RWPE1 (cell line): ENCODE measurements at regions not wholly inside any gene's neighbourhood (a gene's known extent, or its start where the extent isn't known, plus 50 kb on each side); places are given as distances from the start of the nearest gene placed in this dataset.

Source experiments
- CTCF ChIA-PET: fragments of 350-600 bp; sonication (Branson Sonifier 250); formaldehyde crosslinking; extraction: SDS; loops from one replicate; lab custom pipeline; 2021; lab: Yijun Ruan, JAX
- POLR2A ChIA-PET: fragments of 400-600 bp; formaldehyde crosslinking; extraction: SDS; loops from one replicate; lab custom pipeline; 2020; ENCODE audit warnings: antibody characterized with exemption; ENCODE audit not compliant: low non-redundant PET; lab: Yijun Ruan, JAX
- DNase-seq: peaks from one replicate; pipeline ENCODE4 v3.0.0; 2012; ENCODE audit warnings: low spot score
- H3K27ac ChIP-seq: fragments of 450-650 bp; 2 replicates; pipeline ENCODE4 v1.5.1; 2017
- TF ChIP-seq, protein P1 (sequence below): fragments of 450-650 bp; conservative IDR thresholded peaks from 2 replicates; pipeline ENCODE4 v1.5.1; 2017; ENCODE audit warnings: low read depth, mild to moderate bottlenecking

DNA sequence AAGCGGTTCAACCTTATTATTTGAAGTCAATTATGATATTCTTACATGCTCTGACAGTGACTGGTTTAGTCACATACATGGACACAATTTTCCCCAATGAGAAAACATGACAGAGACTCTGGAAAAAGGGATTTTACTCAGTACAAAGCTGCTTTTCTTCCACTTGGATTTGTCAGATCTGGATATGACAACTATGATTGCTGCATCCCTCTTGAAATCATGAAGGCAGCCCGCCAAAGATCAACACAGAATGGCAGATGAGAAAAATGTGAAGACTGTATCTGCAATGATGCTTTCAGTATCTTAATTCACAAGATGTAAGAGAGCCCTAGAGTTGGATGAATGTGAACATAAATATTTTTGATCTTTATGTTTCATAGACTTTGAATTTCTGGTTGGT is 439.6 kb downstream of the CDH8 start:
- CTCF ChIA-PET = no interaction called here
- TF ChIP-seq, protein P1, sequence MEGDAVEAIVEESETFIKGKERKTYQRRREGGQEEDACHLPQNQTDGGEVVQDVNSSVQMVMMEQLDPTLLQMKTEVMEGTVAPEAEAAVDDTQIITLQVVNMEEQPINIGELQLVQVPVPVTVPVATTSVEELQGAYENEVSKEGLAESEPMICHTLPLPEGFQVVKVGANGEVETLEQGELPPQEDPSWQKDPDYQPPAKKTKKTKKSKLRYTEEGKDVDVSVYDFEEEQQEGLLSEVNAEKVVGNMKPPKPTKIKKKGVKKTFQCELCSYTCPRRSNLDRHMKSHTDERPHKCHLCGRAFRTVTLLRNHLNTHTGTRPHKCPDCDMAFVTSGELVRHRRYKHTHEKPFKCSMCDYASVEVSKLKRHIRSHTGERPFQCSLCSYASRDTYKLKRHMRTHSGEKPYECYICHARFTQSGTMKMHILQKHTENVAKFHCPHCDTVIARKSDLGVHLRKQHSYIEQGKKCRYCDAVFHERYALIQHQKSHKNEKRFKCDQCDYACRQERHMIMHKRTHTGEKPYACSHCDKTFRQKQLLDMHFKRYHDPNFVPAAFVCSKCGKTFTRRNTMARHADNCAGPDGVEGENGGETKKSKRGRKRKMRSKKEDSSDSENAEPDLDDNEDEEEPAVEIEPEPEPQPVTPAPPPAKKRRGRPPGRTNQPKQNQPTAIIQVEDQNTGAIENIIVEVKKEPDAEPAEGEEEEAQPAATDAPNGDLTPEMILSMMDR = no peak
- no peak for DNase-seq
- no peak overlapping the region for H3K27ac ChIP-seq
- POLR2A ChIA-PET = no interaction called here

DNA sequence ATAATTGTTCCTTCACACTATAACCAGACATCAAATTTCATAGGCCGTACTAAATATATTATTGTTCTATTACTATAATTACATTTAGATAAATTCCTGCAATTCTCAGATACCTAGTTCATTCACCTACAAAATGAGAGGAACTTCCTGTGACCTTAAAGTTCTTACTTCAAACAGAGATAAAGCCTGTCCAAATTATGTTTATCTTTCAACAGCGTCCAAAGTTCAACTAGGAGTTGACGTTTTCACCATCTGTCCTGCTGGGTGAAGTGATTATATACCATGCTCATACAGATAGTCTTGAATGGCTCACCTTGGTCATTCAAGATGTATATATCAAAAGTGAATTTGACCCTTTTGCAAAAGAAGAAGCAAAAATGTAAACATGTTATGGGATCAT is 440.6 kb downstream of the CDH8 start:
- POLR2A ChIA-PET = no interaction called here
- CTCF ChIA-PET = no interaction called here

DNA sequence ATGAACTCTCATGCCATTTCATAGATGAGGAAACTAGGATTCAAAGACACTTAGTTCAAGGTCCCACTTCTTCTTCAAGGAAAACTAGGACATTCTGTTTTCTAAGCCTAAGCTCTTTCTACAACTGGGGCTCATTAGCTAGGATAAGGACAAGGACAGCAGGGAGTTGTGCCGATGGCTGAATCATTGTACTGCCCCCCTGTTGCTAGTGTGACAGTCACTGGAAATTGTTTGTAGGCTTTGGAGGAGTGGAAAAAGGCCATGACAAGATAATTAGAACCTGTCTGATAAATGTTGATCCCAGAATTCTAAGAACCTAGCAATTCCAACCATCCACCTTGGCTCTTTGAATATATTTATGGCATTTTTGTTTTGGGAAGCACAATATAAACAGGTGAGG is 445.7 kb downstream of the CDH8 start:
- TF ChIP-seq, protein P1 = no peak
- ChIA-PET POLR2A (no interaction called here), CTCF (no interaction called here)

More for the DNA sequence above, 440.6 kb downstream of the CDH8 start:
- H3K27ac ChIP-seq = no peak overlapping the region
- TF ChIP-seq, protein P1 = no peak
- DNase-seq = no peak

DNA sequence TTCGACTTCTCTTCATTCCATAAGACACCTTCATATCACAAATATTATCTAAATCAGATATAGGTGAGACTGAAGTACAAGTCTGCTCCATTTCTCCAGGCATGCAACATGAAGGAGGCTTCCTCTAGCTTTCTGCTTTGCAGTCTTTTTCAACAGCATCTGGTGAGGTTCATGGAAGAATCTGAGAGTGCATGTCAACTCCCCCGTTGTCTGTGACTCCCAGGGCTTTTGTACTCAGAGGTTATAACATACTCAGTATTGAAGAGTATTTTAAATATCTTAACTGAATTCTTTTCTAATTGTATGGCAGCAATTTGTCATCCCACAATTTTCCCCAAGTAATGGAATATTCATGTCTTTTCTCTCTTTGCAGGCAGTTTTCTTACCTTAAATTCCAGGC is 448.7 kb downstream of the CDH8 start:
- CTCF ChIA-PET = no interaction called here
- POLR2A ChIA-PET = no interaction called here
- TF ChIP-seq, protein P1 = no peak
- no peak for DNase-seq
- no peak overlapping the region for H3K27ac ChIP-seq

More for the DNA sequence above, 445.7 kb downstream of the CDH8 start:
- no peak overlapping the region for H3K27ac ChIP-seq
- DNase-seq = no peak

DNA sequence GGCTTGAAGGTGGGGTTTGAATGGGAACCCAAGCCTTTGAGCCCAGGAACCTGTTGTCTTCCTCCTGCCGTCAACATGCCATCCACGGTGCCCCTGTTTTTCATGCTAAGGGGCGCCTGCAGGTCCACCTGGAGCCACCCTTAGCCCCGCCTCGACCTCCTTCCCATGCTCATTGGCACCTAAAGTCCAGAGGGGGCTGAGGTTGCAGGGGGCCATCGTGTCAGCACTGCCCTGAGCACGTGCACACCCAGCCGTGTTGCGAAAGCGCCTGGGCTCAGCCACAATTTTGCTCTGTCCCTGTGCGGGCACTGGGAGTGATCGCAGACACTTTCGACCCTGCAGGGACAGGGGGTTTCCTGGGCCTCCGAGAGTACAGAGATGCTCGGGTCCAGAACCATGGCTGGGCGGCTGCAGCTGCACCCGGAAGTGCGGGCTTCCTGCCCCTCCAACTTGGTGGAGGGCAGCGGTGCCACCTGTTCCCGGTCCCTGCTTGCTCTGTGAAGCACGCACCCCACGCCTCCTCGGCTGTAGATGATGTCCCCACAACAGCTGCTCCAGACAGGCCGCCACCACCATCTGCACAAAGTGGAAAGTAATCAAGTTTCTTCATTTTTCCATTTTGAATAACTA is 454.7 kb downstream of the CDH8 start:
- ChIA-PET CTCF (interaction anchor here (0.6 kb wide), 1 partner anchor 20 kb away, joined by 6 read pairs; no protein-coding TSS in a partner anchor), POLR2A (no interaction called here)
- no peak overlapping the region for H3K27ac ChIP-seq
- TF ChIP-seq, protein P1 = no peak
- DNase-seq = no peak

DNA sequence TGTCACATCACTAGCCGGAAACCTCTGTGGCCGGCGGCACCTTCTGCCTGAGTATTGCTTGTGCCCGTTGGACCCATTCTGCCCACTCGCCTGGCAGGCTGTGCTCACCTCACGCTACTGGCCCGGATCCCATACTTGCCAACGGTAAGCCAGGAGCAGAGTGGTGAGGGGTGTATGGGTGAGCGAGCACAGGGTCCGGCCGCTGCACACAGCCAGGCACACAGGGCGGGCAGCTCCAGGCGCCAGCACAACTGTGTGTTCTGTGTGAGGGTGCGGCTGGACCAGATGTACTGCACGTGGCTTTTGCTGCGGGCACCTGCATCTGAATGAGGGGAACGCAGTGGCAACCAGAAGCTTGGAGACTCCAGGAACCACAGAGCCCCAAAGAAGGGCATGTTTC is 455.7 kb downstream of the CDH8 start:
- no peak overlapping the region for H3K27ac ChIP-seq
- ChIA-PET POLR2A (no interaction called here), CTCF (interaction anchor here (0.5 kb wide), 1 partner anchor 471 kb away, joined by 4 read pairs; no protein-coding TSS in a partner anchor)
- DNase-seq = no peak
- TF ChIP-seq, protein P1 = no peak
